OCI-LY1 (cell line): ENCODE measurements at regions not wholly inside any gene's neighbourhood (a gene's known extent, or its start where the extent isn't known, plus 50 kb on each side); places are given as distances from the start of the nearest gene placed in this dataset.

Experiments used
- EZH2 ChIP-seq: fragments of 200-600 bp; sonication (generic), shearing (Covaris generic); IDR thresholded peaks from 2 replicates; pipeline ENCODE4 v1.8.0; 2017; ENCODE audit warnings: borderline replicate concordance, mixed run types, mild to moderate bottlenecking, antibody characterized with exemption, low read length, moderate library complexity, mixed read lengths
- TF ChIP-seq, protein P1 (sequence below): fragments of 200-600 bp; sonication (generic), shearing (Covaris generic); IDR thresholded peaks from 2 replicates; pipeline ENCODE4 v1.5.1; 2017; ENCODE audit warnings: mild to moderate bottlenecking, antibody characterized with exemption, low read length, moderate library complexity, mixed read lengths

- TF ChIP-seq, protein P1, sequence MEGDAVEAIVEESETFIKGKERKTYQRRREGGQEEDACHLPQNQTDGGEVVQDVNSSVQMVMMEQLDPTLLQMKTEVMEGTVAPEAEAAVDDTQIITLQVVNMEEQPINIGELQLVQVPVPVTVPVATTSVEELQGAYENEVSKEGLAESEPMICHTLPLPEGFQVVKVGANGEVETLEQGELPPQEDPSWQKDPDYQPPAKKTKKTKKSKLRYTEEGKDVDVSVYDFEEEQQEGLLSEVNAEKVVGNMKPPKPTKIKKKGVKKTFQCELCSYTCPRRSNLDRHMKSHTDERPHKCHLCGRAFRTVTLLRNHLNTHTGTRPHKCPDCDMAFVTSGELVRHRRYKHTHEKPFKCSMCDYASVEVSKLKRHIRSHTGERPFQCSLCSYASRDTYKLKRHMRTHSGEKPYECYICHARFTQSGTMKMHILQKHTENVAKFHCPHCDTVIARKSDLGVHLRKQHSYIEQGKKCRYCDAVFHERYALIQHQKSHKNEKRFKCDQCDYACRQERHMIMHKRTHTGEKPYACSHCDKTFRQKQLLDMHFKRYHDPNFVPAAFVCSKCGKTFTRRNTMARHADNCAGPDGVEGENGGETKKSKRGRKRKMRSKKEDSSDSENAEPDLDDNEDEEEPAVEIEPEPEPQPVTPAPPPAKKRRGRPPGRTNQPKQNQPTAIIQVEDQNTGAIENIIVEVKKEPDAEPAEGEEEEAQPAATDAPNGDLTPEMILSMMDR, result no peak
- no peak for TF ChIP-seq EZH2
These were observed 832.9 kb downstream of the OTOL1 start for GRCh38 chr3:162329514-162329913.
